Iris pigment epithelial cell (primary cell): ENCODE measurements at regions not wholly inside any gene's neighbourhood (a gene's known extent, or its start where the extent isn't known, plus 50 kb on each side); places are given as distances from the start of the nearest gene placed in this dataset.
"Not testable (repeated sequence)": the region's sequence is repeated elsewhere in the genome, so short reads cannot be mapped to it uniquely, and the experiment has no call there.

Experiments
- DNase-seq: peaks from one replicate; pipeline ENCODE4 v3.0.0-alpha.2; 2011; ENCODE audit warnings: low read depth

DNA sequence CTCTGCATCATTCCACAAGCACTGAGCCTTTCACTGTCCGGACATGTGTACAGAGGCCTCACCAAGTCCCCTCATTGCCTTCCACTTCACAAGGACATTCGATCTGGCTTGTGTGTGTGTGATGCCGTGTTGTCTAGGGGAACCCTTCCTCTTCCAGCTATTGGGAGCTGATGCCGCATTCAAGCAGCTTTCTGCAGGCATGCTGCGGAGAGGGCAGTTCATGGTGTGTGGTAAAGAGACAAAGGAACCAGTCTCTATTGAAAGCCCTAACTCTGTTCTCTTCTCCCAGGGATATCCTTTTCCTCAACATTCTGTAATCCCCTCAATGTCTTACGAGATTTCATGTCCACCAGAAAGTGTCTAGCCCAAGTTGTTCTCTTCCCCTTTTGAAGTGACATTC is 141.6 kb downstream of the ALOX5 start:
- no peak for DNase-seq

DNA sequence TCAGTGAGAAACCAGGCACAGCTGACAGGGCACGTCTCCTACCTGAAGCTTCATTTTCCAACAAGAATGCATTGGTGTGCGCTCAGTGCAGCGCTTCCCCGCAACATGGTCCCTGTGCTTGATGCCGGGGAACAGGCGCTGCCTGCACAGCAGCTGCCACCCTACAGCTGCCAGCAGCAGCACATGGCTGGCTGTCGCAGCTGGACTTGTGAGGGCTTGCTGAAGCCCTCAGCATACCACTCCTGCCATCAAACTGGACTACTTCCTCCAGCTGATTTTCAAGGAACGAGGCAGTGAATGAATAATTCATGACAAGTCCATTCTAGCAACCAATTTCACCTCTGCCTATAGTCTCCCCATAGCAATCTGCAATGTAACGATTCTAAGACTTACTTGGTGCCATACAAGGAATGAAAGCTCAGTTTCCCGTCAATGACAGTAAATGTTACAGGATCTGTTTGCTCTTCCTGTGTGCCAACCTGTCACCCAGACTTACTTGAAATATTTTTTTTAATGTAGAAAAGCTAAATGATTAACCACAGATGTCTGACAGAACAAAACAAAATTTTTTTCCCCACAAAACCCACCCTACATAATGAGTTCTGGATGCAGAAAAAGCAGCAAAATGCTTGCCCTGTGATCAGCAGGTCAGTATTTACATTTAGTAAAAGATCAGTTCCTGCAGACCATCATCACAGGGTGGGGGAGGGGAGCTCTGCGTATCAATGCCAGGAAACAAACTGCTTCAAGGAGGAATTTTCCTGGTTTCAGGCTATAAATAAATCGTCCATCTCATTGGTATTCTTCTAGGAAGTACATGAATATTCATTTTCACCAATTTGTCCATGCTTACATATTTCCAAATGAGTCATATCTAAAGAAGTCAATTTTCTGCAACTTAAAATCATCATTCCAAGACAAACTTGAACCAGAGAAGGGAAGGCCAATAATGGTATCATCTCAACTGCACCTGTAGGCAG is 140.6 kb downstream of the ALOX5 start:
- DNase-seq = peak; percentile 40

DNA sequence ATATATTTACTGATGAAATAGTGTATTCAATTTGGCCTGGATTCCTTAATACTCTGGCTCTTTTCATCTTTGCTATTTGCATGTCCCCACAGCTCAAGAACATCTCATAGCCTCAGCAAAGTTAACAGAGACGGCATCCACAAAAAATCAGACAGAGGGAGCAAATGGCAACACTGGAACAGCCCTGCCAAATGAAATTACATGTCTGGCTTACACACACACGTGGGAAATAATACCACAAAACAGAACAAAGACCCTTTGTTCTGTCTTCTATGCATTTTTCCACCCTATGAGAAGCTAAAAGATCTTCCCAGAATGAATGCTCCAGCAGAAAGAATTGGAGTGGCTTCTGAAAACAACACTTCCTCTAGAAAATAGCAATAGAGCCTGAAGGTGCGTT is 139.5 kb downstream of the ALOX5 start:
- no peak for DNase-seq

DNA sequence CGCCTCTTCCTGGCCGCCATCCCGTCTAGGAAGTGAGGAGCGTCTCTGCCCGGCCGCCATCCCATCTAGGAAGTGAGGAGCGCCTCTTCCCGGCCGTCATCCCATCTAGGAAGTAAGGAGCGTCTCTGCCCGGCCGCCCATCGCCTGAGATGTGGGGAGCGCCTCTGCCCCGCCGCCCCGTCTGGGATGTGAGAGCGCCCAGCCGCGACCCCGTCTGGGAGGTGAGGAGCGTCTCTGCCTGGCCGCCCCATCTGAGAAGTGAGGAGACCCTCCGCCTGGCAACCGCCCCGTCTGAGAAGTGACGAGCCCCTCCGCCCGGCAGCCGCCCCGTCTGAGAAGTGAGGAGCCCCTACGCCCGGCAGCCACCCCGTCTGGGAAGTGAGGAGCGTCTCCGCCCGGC is 137.9 kb downstream of the ALOX5 start:
- not testable (repeated sequence) for DNase-seq

DNA sequence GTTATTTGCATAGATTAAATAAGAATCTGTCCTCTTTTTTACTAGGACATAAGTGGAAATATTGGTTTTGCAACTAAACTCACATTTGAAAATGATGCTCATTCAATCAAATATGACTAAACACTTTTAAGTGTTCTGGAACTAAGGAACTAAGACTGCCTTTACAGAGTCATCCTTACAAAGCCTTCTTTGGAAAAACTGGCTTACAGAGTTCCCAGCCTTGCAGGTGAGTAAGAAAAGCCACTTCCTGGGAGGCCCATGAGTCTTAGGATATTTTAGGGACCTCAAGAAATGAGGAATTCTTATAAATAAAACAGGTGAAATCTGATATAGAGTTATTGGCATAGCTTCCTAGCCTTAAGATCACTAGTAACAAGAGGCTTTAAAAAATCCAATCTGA is 135.5 kb downstream of the ALOX5 start:
- no peak for DNase-seq

DNA sequence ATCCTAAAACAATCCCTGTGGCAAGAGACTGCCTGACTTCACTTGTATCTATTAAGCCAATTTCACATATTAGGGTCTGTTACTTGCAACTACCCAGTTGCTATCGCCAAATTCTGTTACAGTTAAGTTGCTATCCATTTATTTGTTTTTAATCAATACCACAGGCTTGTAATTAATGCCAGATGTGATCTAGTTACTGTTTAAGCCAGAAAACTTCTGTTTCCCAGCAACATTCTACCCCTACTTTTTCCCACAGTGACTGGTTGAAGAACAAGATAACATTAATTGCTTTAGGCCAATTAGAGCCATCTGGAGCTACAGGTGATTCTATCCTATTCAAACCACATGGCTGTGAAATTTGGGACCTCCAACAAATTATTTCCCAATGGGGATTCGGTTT is 131.3 kb downstream of the ALOX5 start:
- DNase-seq = no peak

DNA sequence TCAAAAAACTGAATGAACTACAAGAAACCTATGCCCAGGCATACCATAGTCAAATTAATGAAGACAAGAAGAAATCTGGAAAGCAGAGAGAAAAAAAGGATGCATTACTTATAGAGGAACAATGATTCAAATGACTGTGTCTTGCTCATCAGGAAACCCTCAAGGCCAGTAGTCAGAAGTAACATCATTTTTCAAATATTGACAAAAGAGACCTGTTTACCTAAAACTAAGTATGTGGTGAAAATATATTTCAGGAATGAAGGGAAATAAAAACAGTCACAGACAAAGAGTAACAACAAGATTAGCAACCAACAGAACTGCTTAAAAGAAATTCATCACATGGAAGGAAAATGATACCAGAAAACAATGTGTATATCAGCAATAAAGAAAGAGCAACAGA is 128.4 kb downstream of the ALOX5 start:
- peak; percentile 25 for DNase-seq

DNA sequence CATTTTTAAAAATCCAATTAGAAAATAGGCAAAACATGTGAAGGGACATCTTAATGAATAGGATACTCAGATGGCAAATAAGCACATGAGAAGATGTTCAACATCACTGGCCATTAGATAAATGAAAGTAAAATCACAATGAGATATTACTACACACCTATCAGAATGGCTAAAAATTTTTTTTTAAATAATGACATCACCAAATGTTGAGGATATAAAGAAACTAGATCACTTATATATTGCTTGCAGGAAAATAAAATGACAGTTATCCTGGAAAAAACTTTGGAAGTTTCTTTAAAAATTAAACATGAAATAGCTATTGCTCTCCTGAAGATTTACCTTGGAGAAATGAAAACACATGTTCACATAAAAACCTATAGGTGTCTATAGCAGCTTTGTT is 127.8 kb downstream of the ALOX5 start:
- DNase-seq = no peak

DNA sequence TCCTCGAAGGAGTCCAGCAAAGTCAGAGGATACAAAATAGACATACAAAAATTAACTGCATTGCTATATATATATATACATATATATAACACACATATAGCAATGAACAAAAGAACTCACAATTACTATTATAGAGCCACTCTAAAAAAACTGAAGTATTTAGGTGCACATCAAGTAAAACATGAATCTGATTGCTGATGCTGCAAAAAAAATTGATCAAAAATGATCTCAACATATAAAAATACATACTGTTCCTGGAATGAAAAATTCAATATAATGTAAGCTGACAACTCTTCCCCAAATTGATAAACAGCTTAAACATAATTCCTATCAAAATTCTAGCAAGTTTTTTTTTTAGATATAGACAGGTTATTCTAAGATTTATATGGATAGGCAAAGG is 126.8 kb downstream of the ALOX5 start:
- no peak for DNase-seq

DNA sequence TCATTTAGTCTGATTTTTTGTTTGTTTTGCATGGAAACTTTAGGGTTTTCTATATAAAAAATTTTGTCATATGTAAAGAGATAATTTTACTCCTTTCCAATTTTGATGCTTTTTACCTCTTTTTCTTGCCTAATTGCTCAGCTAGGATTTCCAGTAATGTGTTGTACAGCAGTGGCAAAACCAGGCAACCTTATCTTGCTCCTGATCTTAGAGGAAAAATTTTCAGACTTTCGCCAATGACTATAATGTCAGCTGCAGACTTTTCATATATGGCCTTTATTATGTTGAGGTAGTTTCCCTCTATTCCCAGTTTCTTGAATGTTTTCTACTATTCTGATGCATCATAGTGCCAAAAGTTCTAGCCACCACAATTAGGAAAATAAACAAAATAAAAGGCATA is 126.3 kb downstream of the ALOX5 start:
- no peak for DNase-seq

DNA sequence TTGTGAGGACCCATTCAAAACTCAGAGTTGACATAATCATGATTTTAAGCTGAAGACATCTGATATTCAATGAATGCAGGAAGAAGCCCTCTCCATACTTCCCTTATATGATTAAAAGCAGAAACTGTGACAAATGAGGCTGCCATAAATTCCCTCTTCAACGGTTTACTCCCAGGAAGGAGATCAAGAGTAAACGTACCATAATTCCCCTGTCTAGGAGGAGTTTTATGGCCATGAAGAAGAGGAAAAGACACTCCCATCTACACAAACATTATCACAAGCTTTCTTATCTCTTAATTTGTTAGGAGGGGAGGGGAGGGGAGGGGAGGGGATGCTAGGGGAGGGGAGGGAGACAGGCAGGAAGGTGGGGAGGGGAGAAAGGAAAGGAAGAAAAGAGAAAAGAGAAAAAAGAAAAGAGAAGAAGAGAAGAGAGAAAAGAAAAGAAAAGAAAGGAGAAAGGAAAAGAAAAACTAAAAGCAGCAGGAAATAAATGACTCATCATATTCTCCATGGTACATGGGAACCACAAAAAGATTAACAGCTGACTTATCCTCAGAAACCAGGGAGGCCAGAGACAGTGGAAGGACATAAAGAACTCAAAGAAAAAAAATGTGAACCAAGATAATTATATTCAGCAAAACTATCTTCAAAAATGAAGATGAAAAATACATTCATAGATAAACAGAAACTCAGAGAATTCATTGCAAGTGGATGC is 121.6 kb downstream of the ALOX5 start:
- DNase-seq = peak; percentile 28
